Occipital lobe (tissue), 1 donor: ENCODE measurements at regions not wholly inside any gene's neighbourhood (a gene's known extent, or its start where the extent isn't known, plus 50 kb on each side); places are given as distances from the start of the nearest gene placed in this dataset.
"Not testable (repeated sequence)": the region's sequence is repeated elsewhere in the genome, so short reads cannot be mapped to it uniquely, and the experiment has no call there.

Experiments used
- DNase-seq: peaks from one replicate; lab custom pipeline; 2025; lab: John Stamatoyannopoulos, UW

GRCh38 chr5:7078101-7078500 lies 317.8 kb upstream of the ADCY2 start:
- DNase-seq = no peak

- DNase-seq = no peak
Measured at GRCh38 chr5:7078901-7079300, 317.0 kb upstream of the ADCY2 start.

GRCh38 chr5:7080501-7080900 lies 315.4 kb upstream of the ADCY2 start:
- no peak for DNase-seq

GRCh38 chr5:7087719-7088297 lies 308.1 kb upstream of the ADCY2 start:
- no peak for DNase-seq

- DNase-seq = no peak
Measured at GRCh38 chr5:7088849-7089248, 307.1 kb upstream of the ADCY2 start.

GRCh38 chr5:7094626-7095025 lies 301.3 kb upstream of the ADCY2 start:
- DNase-seq = no peak

GRCh38 chr5:7096294-7096693 lies 299.6 kb upstream of the ADCY2 start:
- DNase-seq = no peak

- no peak for DNase-seq
Measured at GRCh38 chr5:7105358-7105757, 290.6 kb upstream of the ADCY2 start.

GRCh38 chr5:7117961-7118360 lies 278.0 kb upstream of the ADCY2 start:
- no peak for DNase-seq

GRCh38 chr5:7131680-7132079 lies 264.3 kb upstream of the ADCY2 start:
- DNase-seq = no peak

GRCh38 chr5:7146886-7147285 lies 249.1 kb upstream of the ADCY2 start:
- no peak for DNase-seq

- DNase-seq = no peak
Measured at GRCh38 chr5:7157083-7157482, 238.9 kb upstream of the ADCY2 start.

GRCh38 chr5:7169240-7169878 lies 226.6 kb upstream of the ADCY2 start:
- DNase-seq = no peak

- not testable (repeated sequence) for DNase-seq
Measured at GRCh38 chr5:7170785-7171184, 225.2 kb upstream of the ADCY2 start.

- DNase-seq = no peak
Measured at GRCh38 chr5:7179364-7179763, 216.6 kb upstream of the ADCY2 start.

- DNase-seq = no peak
Measured at GRCh38 chr5:7181841-7182240, 214.1 kb upstream of the ADCY2 start.

- no peak for DNase-seq
Measured at GRCh38 chr5:7185742-7186141, 210.2 kb upstream of the ADCY2 start.

GRCh38 chr5:7186818-7187217 lies 209.1 kb upstream of the ADCY2 start:
- no peak for DNase-seq

GRCh38 chr5:7190712-7191250 lies 205.2 kb upstream of the ADCY2 start:
- DNase-seq = no peak

GRCh38 chr5:7192016-7192415 lies 203.9 kb upstream of the ADCY2 start:
- no peak for DNase-seq

- no peak for DNase-seq
Measured at GRCh38 chr5:7202846-7203245, 193.1 kb upstream of the ADCY2 start.

- DNase-seq = no peak
Measured at GRCh38 chr5:7207979-7208378, 188.0 kb upstream of the ADCY2 start.

- DNase-seq = no peak
Measured at GRCh38 chr5:7208938-7209337, 187.0 kb upstream of the ADCY2 start.
